K562 (cell line): ENCODE measurements at regions not wholly inside any gene's neighbourhood (a gene's known extent, or its start where the extent isn't known, plus 50 kb on each side); places are given as distances from the start of the nearest gene placed in this dataset.

Source experiments
- ATAC-seq: fragments of 200-7000 bp; cut with Tn5 transposase; 3 replicates; pipeline ENCODE4 v1.9.1; 2020; ENCODE audit warnings: moderate library complexity
- BruUV-seq: library from RNA; stranded (reverse); fragments of 400-500 nt; replicated peaks from 2 replicates; lab custom pipeline; 2021; lab: Mats Ljungman, UMichigan
- CTCF ChIA-PET: fragments of 300-600 bp; formaldehyde crosslinking; extraction: SDS; loops from one replicate; lab custom pipeline; 2021; ENCODE audit warnings: low intra/inter-chr PET ratio; lab: Yijun Ruan, JAX
- POLR2A ChIA-PET: fragments of 300-600, 350-650 bp; sonication (Branson Sonifier 250); formaldehyde crosslinking; extraction: SDS; loops from one replicate; lab custom pipeline; 2021; ENCODE audit warnings: antibody characterized with exemption, inconsistent platforms; lab: Yijun Ruan, JAX
- DNase-seq, 4 experiments: peaks; one replicate each; pipeline versions ENCODE4 v3.0.0 to v3.0.0-alpha.2; 2011 to 2018; ENCODE audit warnings: low spot score in 3 of 4, mixed read lengths in 3 of 4; ENCODE audit errors: extremely low read depth in 1 of 4
- FAIRE-seq: peaks from 2 replicates; lab custom pipeline; 2011; peaks lifted over from hg19 to GRCh38; lab: Jason Lieb, UNC
- H2AFZ ChIP-seq: 2 replicates; pipeline ENCODE4 v1.6.0; 2011; ENCODE audit warnings: low read depth, low read length, control low read depth, inconsistent platforms
- H3K27ac ChIP-seq: fragments of 200-600 bp; 3 replicates; pipeline ENCODE4 v1.8.0; 2011; ENCODE audit warnings: low read depth, mild to moderate bottlenecking, control low read depth, inconsistent platforms, low read length, moderate library complexity, mixed read lengths; ENCODE audit errors: extremely low read depth
- H3K27me3 ChIP-seq, 2 experiments: fragments of 300-600 bp in 1 of 2; 2 replicates in 1 of 2; 3 replicates in 1 of 2; pipeline versions ENCODE4 v1.6.0 to v1.8.0; 2011; ENCODE audit warnings: inconsistent platforms in 2 of 2, low read length in 2 of 2, mild to moderate bottlenecking in 1 of 2, mixed read lengths in 1 of 2, moderate library complexity in 1 of 2; ENCODE audit not compliant: control insufficient read depth in 2 of 2, insufficient read depth in 2 of 2
- H3K36me3 ChIP-seq: fragments of 300-600 bp; 3 replicates; pipeline ENCODE4 v1.8.0; 2011; ENCODE audit warnings: mild to moderate bottlenecking, low read length, inconsistent platforms; ENCODE audit not compliant: control insufficient read depth, insufficient read depth
- H3K4me1 ChIP-seq, 2 experiments: fragments of 200-600 bp in 1 of 2; replicated peaks in 1 of 2; 2 replicates in 1 of 2; 3 replicates in 1 of 2; pipeline versions ENCODE4 v1.5.1 to v1.8.0; 2011; ENCODE audit warnings: inconsistent platforms in 2 of 2, low read length in 2 of 2, mild to moderate bottlenecking in 1 of 2, mixed read lengths in 1 of 2, moderate library complexity in 1 of 2; ENCODE audit not compliant: control insufficient read depth in 2 of 2, insufficient read depth in 2 of 2
- H3K4me2 ChIP-seq: 2 replicates; pipeline ENCODE4 v1.6.1; 2011; ENCODE audit warnings: low read length, control low read depth, inconsistent platforms, mixed read lengths; ENCODE audit not compliant: insufficient read depth
- H3K4me3 ChIP-seq: fragments of 200-600 bp; sonication (generic), shearing (Covaris generic); 2 replicates; pipeline ENCODE4 v1.5.1; 2016; ENCODE audit warnings: control low read depth, inconsistent platforms
- H3K79me2 ChIP-seq: fragments of 200-600 bp; 3 replicates; pipeline ENCODE4 v1.8.0; 2011; ENCODE audit warnings: low read length, inconsistent platforms; ENCODE audit not compliant: control insufficient read depth, insufficient read depth
- H3K9ac ChIP-seq, 2 experiments: 2 replicates each; pipeline versions ENCODE4 v1.6.0 to v1.6.1; 2011; ENCODE audit warnings: low read depth in 2 of 2, low read length in 2 of 2, control low read depth in 1 of 2, inconsistent platforms in 1 of 2, mild to moderate bottlenecking in 1 of 2, mixed read lengths in 1 of 2; ENCODE audit not compliant: insufficient read depth in 1 of 2
- H3K9me1 ChIP-seq: one replicate; pipeline ENCODE4 v1.6.0; 2011; ENCODE audit warnings: inconsistent platforms, mild to moderate bottlenecking, low read length, moderate library complexity; ENCODE audit not compliant: control insufficient read depth, insufficient read depth
- H3K9me3 ChIP-seq: replicated peaks from 2 replicates; pipeline ENCODE4 v1.5.1; 2011; ENCODE audit warnings: low read depth, low read length, inconsistent platforms; ENCODE audit not compliant: control insufficient read depth, insufficient read depth
- H4K20me1 ChIP-seq: replicated peaks from 2 replicates; pipeline ENCODE4 v1.6.1; 2011; ENCODE audit warnings: low read length, inconsistent platforms, mixed read lengths; ENCODE audit not compliant: control insufficient read depth, insufficient read depth
- BRD4 ChIP-seq: fragments of 200-600 bp; sonication (generic); IDR thresholded peaks from 2 replicates; pipeline ENCODE4 v1.6.1; 2017; ENCODE audit warnings: inconsistent platforms
- MAFG ChIP-seq: fragments of 450-650 bp; conservative IDR thresholded peaks from 2 replicates; pipeline ENCODE4 v1.6.1; 2016; ENCODE audit warnings: missing genetic modification characterization, missing compliant biosample characterization
- NELFE ChIP-seq: IDR thresholded peaks from 2 replicates; pipeline ENCODE4 v1.6.1; 2011; ENCODE audit warnings: mild to moderate bottlenecking; ENCODE audit not compliant: insufficient read depth, insufficient read length
- SIX5 ChIP-seq, 2 experiments: IDR thresholded peaks; 2 replicates each; pipeline ENCODE4 v1.6.1; 2011; ENCODE audit warnings: low read length in 2 of 2, borderline replicate concordance in 1 of 2, low read depth in 1 of 2, mild to moderate bottlenecking in 1 of 2, moderate library complexity in 1 of 2; ENCODE audit not compliant: insufficient read depth in 1 of 2
- ZNF584 ChIP-seq: fragments of 200-800 bp; sonication (Bioruptor generic); IDR thresholded peaks from 2 replicates; pipeline ENCODE4 v1.6.1; 2016; ENCODE audit warnings: low read depth, mild to moderate bottlenecking, missing genetic modification characterization, missing compliant biosample characterization
- WGBS: fragments of 100-300 bp; shearing (Covaris generic); methylation state at CpG from one replicate; pipeline ENCODE4 v1.1.6; 2016; ENCODE audit warnings: low coverage, mixed read lengths; ENCODE audit not compliant: insufficient coverage; ENCODE audit errors: missing lambda C conversion rate; 5-methylcytosine and 5-hydroxymethylcytosine counted together
- in situ Hi-C: fragments of 300-500 bp; cut with MboI; formaldehyde crosslinking; loops from 4 replicates; pipeline ENCODE4 v1.15.0; 2018; ENCODE audit warnings: inconsistent platforms, mixed read lengths
- intact Hi-C: fragments of 100-400 bp; cut with micrococcal nuclease; formaldehyde crosslinking; loops from 2 replicates; pipeline ENCODE4 v1.14.2; 2022
- TF ChIP-seq, protein P1 (sequence below): fragments of 150-350 bp; conservative IDR thresholded peaks from 2 replicates; pipeline ENCODE4 v1.6.1; 2014; ENCODE audit warnings: low read length

DNA sequence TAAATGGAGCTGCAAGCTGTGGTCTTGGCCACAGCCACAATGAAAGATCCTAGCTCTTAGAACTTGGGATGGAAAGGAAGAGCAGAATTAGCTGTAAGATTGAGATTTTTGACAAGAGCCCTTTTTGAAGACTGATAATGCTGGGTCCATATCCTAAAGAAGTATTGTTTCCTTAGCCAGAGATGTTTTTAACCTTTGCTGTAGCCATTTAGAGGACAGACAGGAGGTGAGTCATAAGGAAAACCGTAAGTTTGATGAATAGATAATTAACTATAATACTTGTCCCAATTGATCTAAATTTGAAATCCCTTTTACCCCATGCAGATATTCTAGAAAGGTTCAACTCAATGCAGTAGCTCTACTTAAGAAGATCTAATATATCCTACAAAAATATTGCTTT, 213.7 kb downstream of the HTR1B start:
- TF ChIP-seq SIX5 (IDR thresholded peaks at IDR 0.05; ENCODE audit: borderline replicate concordance in 1 of 2, insufficient read depth in 1 of 2, low read depth in 1 of 2, low read length in 2 of 2) (no peak), BRD4 (no peak), NELFE (no peak), ZNF584 (CRISPR knock-in tag) (no peak), MAFG (tag) (no peak)
- TF ChIP-seq, protein P1, sequence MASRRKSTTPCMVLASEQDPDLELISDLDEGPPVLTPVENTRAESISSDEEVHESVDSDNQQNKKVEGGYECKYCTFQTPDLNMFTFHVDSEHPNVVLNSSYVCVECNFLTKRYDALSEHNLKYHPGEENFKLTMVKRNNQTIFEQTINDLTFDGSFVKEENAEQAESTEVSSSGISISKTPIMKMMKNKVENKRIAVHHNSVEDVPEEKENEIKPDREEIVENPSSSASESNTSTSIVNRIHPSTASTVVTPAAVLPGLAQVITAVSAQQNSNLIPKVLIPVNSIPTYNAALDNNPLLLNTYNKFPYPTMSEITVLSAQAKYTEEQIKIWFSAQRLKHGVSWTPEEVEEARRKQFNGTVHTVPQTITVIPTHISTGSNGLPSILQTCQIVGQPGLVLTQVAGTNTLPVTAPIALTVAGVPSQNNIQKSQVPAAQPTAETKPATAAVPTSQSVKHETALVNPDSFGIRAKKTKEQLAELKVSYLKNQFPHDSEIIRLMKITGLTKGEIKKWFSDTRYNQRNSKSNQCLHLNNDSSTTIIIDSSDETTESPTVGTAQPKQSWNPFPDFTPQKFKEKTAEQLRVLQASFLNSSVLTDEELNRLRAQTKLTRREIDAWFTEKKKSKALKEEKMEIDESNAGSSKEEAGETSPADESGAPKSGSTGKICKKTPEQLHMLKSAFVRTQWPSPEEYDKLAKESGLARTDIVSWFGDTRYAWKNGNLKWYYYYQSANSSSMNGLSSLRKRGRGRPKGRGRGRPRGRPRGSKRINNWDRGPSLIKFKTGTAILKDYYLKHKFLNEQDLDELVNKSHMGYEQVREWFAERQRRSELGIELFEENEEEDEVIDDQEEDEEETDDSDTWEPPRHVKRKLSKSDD, result no peak
- Histone ChIP-seq H3K9me3 (no peaks in the 10 kb centered on the region; the same call in 1 of the 2 replicates), H3K36me3 (no peaks in the 10 kb centered on the region), H3K4me1 (no peaks in the 10 kb centered on the region), H3K79me2 (no peaks in the 10 kb centered on the region), H3K9me1 (no peaks in the 10 kb centered on the region), H3K4me2 (no peak overlapping the region), H2AFZ (no peak overlapping the region), H3K4me3 (no peak overlapping the region), H3K27ac (no peak overlapping the region), H4K20me1 (no peaks in the 10 kb centered on the region), H3K27me3 (no peaks in the 10 kb centered on the region), H3K9ac (no peak overlapping the region)
- ATAC-seq (no peak), FAIRE-seq (no peak), DNase-seq (no peak)
- no TSS peak for BruUV-seq
- intact Hi-C loops (no loop called here), in situ Hi-C loops (no loop called here)
- CTCF ChIA-PET, result no interaction called here
- POLR2A ChIA-PET, result no interaction called here
- 12% methylated on average over 1 of the region's 1 CpG for WGBS
